ENCODE measurements at regions not wholly inside any gene's neighbourhood (a gene's known extent, or its start where the extent isn't known, plus 50 kb on each side); places are given as distances from the start of the nearest gene placed in this dataset.
"Not testable (repeated sequence)": the region's sequence is repeated elsewhere in the genome, so short reads cannot be mapped to it uniquely, and the experiment has no call there.

- H3K27ac ChIP-seq: no peak overlapping the region
- no peak for DNase-seq
These were observed 66.2 kb upstream of the LYRM9 start for GRCh38 chr17:27959382-27959709.

GRCh38 chr17:27960183-27960849 lies 67.2 kb upstream of the LYRM9 start:
- Histone ChIP-seq H3K27me3 (peaks cover 20% of the 10 kb centered on the region), H3K4me3 (no peak overlapping the region), H3K4me1 (no peaks in the 10 kb centered on the region), H3K9me3 (replicated peaks) (no peaks in the 10 kb centered on the region), H3K27ac (no peak overlapping the region), H3K36me3 (no peaks in the 10 kb centered on the region)
- no peak for DNase-seq

More at GRCh38 chr17:27959382-27959709, 66.2 kb upstream of the LYRM9 start:
- Histone ChIP-seq H3K4me1 (no peaks in the 10 kb centered on the region), H3K27me3 (peaks cover 29% of the 10 kb centered on the region), H3K9me3 (replicated peaks) (no peaks in the 10 kb centered on the region), H3K4me3 (no peak overlapping the region), H3K36me3 (no peaks in the 10 kb centered on the region)

- H3K27me3 ChIP-seq: peaks cover 16% of the 10 kb centered on the region
- H3K36me3 ChIP-seq; DNase-seq; H3K4me3 ChIP-seq; H3K27ac ChIP-seq; H3K9me3 ChIP-seq (replicated peaks); H3K4me1 ChIP-seq: not testable (repeated sequence)
These were observed 69.4 kb upstream of the LYRM9 start for GRCh38 chr17:27962581-27962980.

GRCh38 chr17:27965224-27965623 lies 72.1 kb upstream of the LYRM9 start:
- H3K9me3 ChIP-seq (replicated peaks): no peaks in the 10 kb centered on the region
- peaks cover 12% of the 10 kb centered on the region; the same call in 1 of the 2 replicates for H3K27me3 ChIP-seq
- no peaks in the 10 kb centered on the region for H3K4me1 ChIP-seq
- H3K27ac ChIP-seq: no peak overlapping the region
- no peak for DNase-seq
- H3K36me3 ChIP-seq: no peaks in the 10 kb centered on the region
- H3K4me3 ChIP-seq: no peak overlapping the region

- H3K9me3 ChIP-seq (replicated peaks): no peaks in the 10 kb centered on the region
- no peak overlapping the region for H3K4me3 ChIP-seq
- H3K4me1 ChIP-seq: no peaks in the 10 kb centered on the region
- H3K36me3 ChIP-seq: no peaks in the 10 kb centered on the region
- no peak for DNase-seq
- H3K27ac ChIP-seq: no peak overlapping the region
- peaks cover 2% of the 10 kb centered on the region; the same call in 1 of the 2 replicates for H3K27me3 ChIP-seq
These were observed 74.2 kb upstream of the NLK start for GRCh38 chr17:27968206-27968732.

GRCh38 chr17:27970587-27970986 lies 71.9 kb upstream of the NLK start:
- Histone ChIP-seq H3K27ac (no peak overlapping the region), H3K4me3 (no peak overlapping the region), H3K36me3 (no peaks in the 10 kb centered on the region), H3K27me3 (no peaks in the 10 kb centered on the region), H3K9me3 (replicated peaks) (no peaks in the 10 kb centered on the region), H3K4me1 (peaks cover 7% of the 10 kb centered on the region; the same call in 1 of the 2 replicates)
- no peak for DNase-seq

GRCh38 chr17:27973258-27974044 lies 69.0 kb upstream of the NLK start:
- Histone ChIP-seq H3K27ac (no peak overlapping the region), H3K4me3 (no peak overlapping the region), H3K4me1 (peaks cover 8% of the 10 kb centered on the region; the same call in 1 of the 2 replicates), H3K36me3 (no peaks in the 10 kb centered on the region), H3K9me3 (replicated peaks) (no peaks in the 10 kb centered on the region), H3K27me3 (peaks cover 3% of the 10 kb centered on the region; the same call in 1 of the 2 replicates)
- DNase-seq: no peak

- no peak overlapping the region for H3K4me3 ChIP-seq
- H3K27ac ChIP-seq: no peak overlapping the region
- H3K27me3 ChIP-seq: peaks cover 3% of the 10 kb centered on the region; the same call in 1 of the 2 replicates
- no peak for DNase-seq
- H3K9me3 ChIP-seq (replicated peaks): no peaks in the 10 kb centered on the region
- peaks cover 8% of the 10 kb centered on the region; the same call in 1 of the 2 replicates for H3K4me1 ChIP-seq
- no peaks in the 10 kb centered on the region for H3K36me3 ChIP-seq
These were observed 68.4 kb upstream of the NLK start for GRCh38 chr17:27974045-27974436.

GRCh38 chr17:27974531-27975145 lies 67.8 kb upstream of the NLK start:
- Histone ChIP-seq H3K27me3 (peaks cover 3% of the 10 kb centered on the region; the same call in 1 of the 2 replicates), H3K9me3 (replicated peaks) (no peaks in the 10 kb centered on the region), H3K36me3 (no peaks in the 10 kb centered on the region), H3K4me3 (no peak overlapping the region), H3K4me1 (peaks cover 8% of the 10 kb centered on the region; the same call in 1 of the 2 replicates), H3K27ac (no peak overlapping the region)
- DNase-seq: no peak

- Histone ChIP-seq H3K4me3 (no peak overlapping the region), H3K27me3 (peaks cover 3% of the 10 kb centered on the region; the same call in 1 of the 2 replicates), H3K36me3 (no peaks in the 10 kb centered on the region), H3K9me3 (replicated peaks) (no peaks in the 10 kb centered on the region), H3K4me1 (peaks cover 8% of the 10 kb centered on the region; the same call in 1 of the 2 replicates), H3K27ac (no peak overlapping the region)
- peak; percentile 41 to 56 for DNase-seq
These were observed 67.1 kb upstream of the NLK start for GRCh38 chr17:27975146-27976011.

GRCh38 chr17:27976331-27976730 lies 66.1 kb upstream of the NLK start:
- Histone ChIP-seq H3K4me3 (no peak overlapping the region), H3K27ac (no peak overlapping the region), H3K36me3 (no peaks in the 10 kb centered on the region), H3K4me1 (peaks cover 8% of the 10 kb centered on the region; the same call in 1 of the 2 replicates), H3K9me3 (replicated peaks) (no peaks in the 10 kb centered on the region), H3K27me3 (peaks cover 3% of the 10 kb centered on the region; the same call in 1 of the 2 replicates)
- DNase-seq: no peak

GRCh38 chr17:27977751-27978688 lies 64.5 kb upstream of the NLK start:
- no peak for DNase-seq
- H3K27me3 ChIP-seq: peaks cover 3% of the 10 kb centered on the region; the same call in 1 of the 2 replicates
- peaks cover 8% of the 10 kb centered on the region; the same call in 1 of the 2 replicates for H3K4me1 ChIP-seq
- no peak overlapping the region for H3K4me3 ChIP-seq
- H3K27ac ChIP-seq: no peak overlapping the region
- no peaks in the 10 kb centered on the region for H3K9me3 ChIP-seq (replicated peaks)
- no peaks in the 10 kb centered on the region for H3K36me3 ChIP-seq

GRCh38 chr17:27978689-27979175 lies 63.7 kb upstream of the NLK start:
- no peak for DNase-seq
- no peak overlapping the region for H3K27ac ChIP-seq

More at GRCh38 chr17:27978689-27979175, 63.7 kb upstream of the NLK start:
- Histone ChIP-seq H3K4me1 (peaks cover 8% of the 10 kb centered on the region; the same call in 1 of the 2 replicates), H3K4me3 (no peak overlapping the region), H3K36me3 (no peaks in the 10 kb centered on the region), H3K27me3 (peaks cover 3% of the 10 kb centered on the region; the same call in 1 of the 2 replicates), H3K9me3 (replicated peaks) (no peaks in the 10 kb centered on the region)

Measured in SJCRH30 (cell line).